ENCODE measurements at regions not wholly inside any gene's neighbourhood (a gene's known extent, or its start where the extent isn't known, plus 50 kb on each side); places are given as distances from the start of the nearest gene placed in this dataset.

DNA sequence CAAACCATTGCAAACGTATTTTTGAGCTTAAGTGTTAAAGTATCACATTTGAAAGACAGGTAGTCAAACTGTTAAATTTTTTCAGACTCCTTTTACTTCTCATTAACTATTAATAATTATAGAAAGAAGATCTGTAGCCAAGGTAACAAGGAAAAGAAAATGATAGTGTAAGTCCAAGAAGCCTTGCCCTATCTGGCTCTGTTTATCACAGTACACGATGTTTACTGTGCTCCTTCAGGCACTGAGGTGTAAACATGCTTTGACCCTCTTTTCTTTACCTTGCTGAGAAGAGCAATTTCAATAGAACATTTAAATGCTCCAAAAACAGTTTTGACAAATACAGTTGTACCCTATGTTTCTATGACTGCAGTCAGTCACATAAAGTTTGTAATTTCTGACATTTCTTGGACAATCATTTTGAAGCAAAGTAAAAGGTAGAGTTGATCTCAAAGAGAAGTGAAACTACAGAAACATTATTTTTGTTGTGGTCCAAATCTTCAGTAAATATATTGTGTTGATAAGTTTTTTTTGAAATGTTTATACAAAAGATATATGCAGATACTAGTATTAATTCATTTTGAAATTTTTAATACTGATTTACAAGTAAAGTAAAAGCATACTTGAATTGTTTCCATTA lies 152.6 kb upstream of the KYNU start:
- TF ChIP-seq, protein P1, sequence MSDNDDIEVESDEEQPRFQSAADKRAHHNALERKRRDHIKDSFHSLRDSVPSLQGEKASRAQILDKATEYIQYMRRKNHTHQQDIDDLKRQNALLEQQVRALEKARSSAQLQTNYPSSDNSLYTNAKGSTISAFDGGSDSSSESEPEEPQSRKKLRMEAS (IDR thresholded peaks at IDR 0.05; ENCODE audit: low read depth), result no peak
- TF ChIP-seq FOXM1 (IDR thresholded peaks at IDR 0.05; ENCODE audit: low read depth), result no peak
- TF ChIP-seq, protein P2, sequence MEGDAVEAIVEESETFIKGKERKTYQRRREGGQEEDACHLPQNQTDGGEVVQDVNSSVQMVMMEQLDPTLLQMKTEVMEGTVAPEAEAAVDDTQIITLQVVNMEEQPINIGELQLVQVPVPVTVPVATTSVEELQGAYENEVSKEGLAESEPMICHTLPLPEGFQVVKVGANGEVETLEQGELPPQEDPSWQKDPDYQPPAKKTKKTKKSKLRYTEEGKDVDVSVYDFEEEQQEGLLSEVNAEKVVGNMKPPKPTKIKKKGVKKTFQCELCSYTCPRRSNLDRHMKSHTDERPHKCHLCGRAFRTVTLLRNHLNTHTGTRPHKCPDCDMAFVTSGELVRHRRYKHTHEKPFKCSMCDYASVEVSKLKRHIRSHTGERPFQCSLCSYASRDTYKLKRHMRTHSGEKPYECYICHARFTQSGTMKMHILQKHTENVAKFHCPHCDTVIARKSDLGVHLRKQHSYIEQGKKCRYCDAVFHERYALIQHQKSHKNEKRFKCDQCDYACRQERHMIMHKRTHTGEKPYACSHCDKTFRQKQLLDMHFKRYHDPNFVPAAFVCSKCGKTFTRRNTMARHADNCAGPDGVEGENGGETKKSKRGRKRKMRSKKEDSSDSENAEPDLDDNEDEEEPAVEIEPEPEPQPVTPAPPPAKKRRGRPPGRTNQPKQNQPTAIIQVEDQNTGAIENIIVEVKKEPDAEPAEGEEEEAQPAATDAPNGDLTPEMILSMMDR (IDR thresholded peaks at IDR 0.05), result no peak
- TF ChIP-seq RXRA (IDR thresholded peaks at IDR 0.05; ENCODE audit: borderline replicate concordance, low read depth), result no peak
- TF ChIP-seq NFIC (IDR thresholded peaks at IDR 0.05; ENCODE audit: borderline replicate concordance), result no peak
